ENCODE measurements at regions not wholly inside any gene's neighbourhood (a gene's known extent, or its start where the extent isn't known, plus 50 kb on each side); places are given as distances from the start of the nearest gene placed in this dataset.
A peak's percentile ranks its signal among the peaks of the same experiment; 100 is the strongest.
"Not testable (repeated sequence)": the region's sequence is repeated elsewhere in the genome, so short reads cannot be mapped to it uniquely, and the experiment has no call there.

GRCh38 chr18:44580782-44581181 lies 99.9 kb upstream of the SETBP1 start:
- not testable (repeated sequence) for DNase-seq (ENCODE audit: low spot score)

GRCh38 chr18:44582456-44582855 lies 98.2 kb upstream of the SETBP1 start:
- DNase-seq (ENCODE audit: low spot score), result no peak

GRCh38 chr18:44584900-44585299 lies 95.8 kb upstream of the SETBP1 start:
- DNase-seq (ENCODE audit: low spot score), result no peak

GRCh38 chr18:44586782-44587524 lies 93.7 kb upstream of the SETBP1 start:
- no peak for DNase-seq (ENCODE audit: low spot score)

- DNase-seq (ENCODE audit: low spot score), result no peak
Measured at GRCh38 chr18:44588508-44588907, 92.2 kb upstream of the SETBP1 start.

GRCh38 chr18:44589693-44590355 lies 90.9 kb upstream of the SETBP1 start:
- peak; percentile 74 for DNase-seq (ENCODE audit: low spot score)

GRCh38 chr18:44590956-44591670 lies 89.6 kb upstream of the SETBP1 start:
- DNase-seq (ENCODE audit: low spot score), result no peak

- DNase-seq (ENCODE audit: low spot score), result no peak
Measured at GRCh38 chr18:44592639-44593038, 88.0 kb upstream of the SETBP1 start.

GRCh38 chr18:44594799-44595467 lies 85.8 kb upstream of the SETBP1 start:
- DNase-seq (ENCODE audit: low spot score), result peak; percentile 41

- DNase-seq (ENCODE audit: low spot score), result no peak
Measured at GRCh38 chr18:44597797-44598196, 82.9 kb upstream of the SETBP1 start.

- DNase-seq (ENCODE audit: low spot score), result no peak
Measured at GRCh38 chr18:44598514-44598913, 82.2 kb upstream of the SETBP1 start.

- DNase-seq (ENCODE audit: low spot score), result peak; percentile 8
Measured at GRCh38 chr18:44599412-44599811, 81.3 kb upstream of the SETBP1 start.

GRCh38 chr18:44601447-44601846 lies 79.2 kb upstream of the SETBP1 start:
- DNase-seq (ENCODE audit: low spot score), result peak; percentile 52

- DNase-seq (ENCODE audit: low spot score), result no peak
Measured at GRCh38 chr18:44602380-44602779, 78.3 kb upstream of the SETBP1 start.

- no peak for DNase-seq (ENCODE audit: low spot score)
Measured at GRCh38 chr18:44602845-44603244, 77.8 kb upstream of the SETBP1 start.

GRCh38 chr18:44609181-44609941 lies 71.3 kb upstream of the SETBP1 start:
- DNase-seq (ENCODE audit: low spot score), result no peak

GRCh38 chr18:44620812-44621211 lies 59.9 kb upstream of the SETBP1 start:
- no peak for DNase-seq (ENCODE audit: low spot score)

- no peak for DNase-seq (ENCODE audit: low spot score)
Measured at GRCh38 chr18:44624052-44624451, 56.6 kb upstream of the SETBP1 start.

- DNase-seq (ENCODE audit: low spot score), result no peak
Measured at GRCh38 chr18:44625386-44625785, 55.3 kb upstream of the SETBP1 start.

GRCh38 chr18:44626236-44626635 lies 54.5 kb upstream of the SETBP1 start:
- no peak for DNase-seq (ENCODE audit: low spot score)

- DNase-seq (ENCODE audit: low spot score), result peak; percentile 15
Measured at GRCh38 chr18:44626807-44627206, 53.9 kb upstream of the SETBP1 start.

Data from A172 (cell line).